ENCODE measurements at regions not wholly inside any gene's neighbourhood (a gene's known extent, or its start where the extent isn't known, plus 50 kb on each side); places are given as distances from the start of the nearest gene placed in this dataset.
"Not testable (repeated sequence)": the region's sequence is repeated elsewhere in the genome, so short reads cannot be mapped to it uniquely, and the experiment has no call there.

- DNase-seq (ENCODE audit: low read depth in 2 of 2) = not testable (repeated sequence)
These were observed 224.0 kb upstream of the DUSP10 start for GRCh38 chr1:221965891-221966290.

- no peak for DNase-seq (ENCODE audit: low read depth in 2 of 2)
These were observed 223.4 kb upstream of the DUSP10 start for GRCh38 chr1:221965252-221965651.

GRCh38 chr1:221963742-221964141 lies 221.9 kb upstream of the DUSP10 start:
- no peak for DNase-seq (ENCODE audit: low read depth in 2 of 2)

- no peak for DNase-seq (ENCODE audit: low read depth in 2 of 2)
These were observed 220.5 kb upstream of the DUSP10 start for GRCh38 chr1:221962385-221962784.

- DNase-seq (ENCODE audit: low read depth in 2 of 2) = peak; percentile 2 to 17
These were observed 219.8 kb upstream of the DUSP10 start for GRCh38 chr1:221961532-221962292.

GRCh38 chr1:221958161-221958562 lies 216.3 kb upstream of the DUSP10 start:
- DNase-seq (ENCODE audit: low read depth in 2 of 2) = not testable (repeated sequence)

GRCh38 chr1:221957350-221957749 lies 215.5 kb upstream of the DUSP10 start:
- not testable (repeated sequence) for DNase-seq (ENCODE audit: low read depth in 2 of 2)

GRCh38 chr1:221949996-221950395 lies 208.1 kb upstream of the DUSP10 start:
- no peak for DNase-seq (ENCODE audit: low read depth in 2 of 2)

GRCh38 chr1:221948459-221948858 lies 206.6 kb upstream of the DUSP10 start:
- DNase-seq (ENCODE audit: low read depth in 2 of 2) = no peak

- DNase-seq (ENCODE audit: low read depth in 2 of 2) = no peak
These were observed 205.8 kb upstream of the DUSP10 start for GRCh38 chr1:221947731-221948130.

- no peak for DNase-seq (ENCODE audit: low read depth in 2 of 2)
These were observed 204.9 kb upstream of the DUSP10 start for GRCh38 chr1:221946768-221947167.

GRCh38 chr1:221945669-221946068 lies 203.8 kb upstream of the DUSP10 start:
- no peak for DNase-seq (ENCODE audit: low read depth in 2 of 2)

GRCh38 chr1:221944247-221944870 lies 202.5 kb upstream of the DUSP10 start:
- no peak for DNase-seq (ENCODE audit: low read depth in 2 of 2)

GRCh38 chr1:221940631-221941030 lies 198.7 kb upstream of the DUSP10 start:
- DNase-seq (ENCODE audit: low read depth in 2 of 2) = no peak

GRCh38 chr1:221939607-221940006 lies 197.7 kb upstream of the DUSP10 start:
- DNase-seq (ENCODE audit: low read depth in 2 of 2) = no peak

- no peak for DNase-seq (ENCODE audit: low read depth in 2 of 2)
These were observed 195.5 kb upstream of the DUSP10 start for GRCh38 chr1:221937155-221937953.

- no peak for DNase-seq (ENCODE audit: low read depth in 2 of 2)
These were observed 191.9 kb upstream of the DUSP10 start for GRCh38 chr1:221933814-221934213.

GRCh38 chr1:221926441-221926840 lies 184.6 kb upstream of the DUSP10 start:
- DNase-seq (ENCODE audit: low read depth in 2 of 2) = no peak

GRCh38 chr1:221925947-221926346 lies 184.1 kb upstream of the DUSP10 start:
- DNase-seq (ENCODE audit: low read depth in 2 of 2) = no peak

GRCh38 chr1:221923929-221924598 lies 182.2 kb upstream of the DUSP10 start:
- DNase-seq (ENCODE audit: low read depth in 2 of 2) = no peak

- no peak for DNase-seq (ENCODE audit: low read depth in 2 of 2)
These were observed 180.0 kb upstream of the DUSP10 start for GRCh38 chr1:221921936-221922335.

- DNase-seq (ENCODE audit: low read depth in 2 of 2) = no peak
These were observed 177.9 kb upstream of the DUSP10 start for GRCh38 chr1:221919743-221920142.

Data from stimulated activated CD4-positive, alpha-beta T cell treated with anti-CD3 and anti-CD28 coated beads, Interleukin-4, amount 100 ng/mL, for 48 hours (primary cell).